IPS DF 6.9 (cell line): ENCODE measurements at regions not wholly inside any gene's neighbourhood (a gene's known extent, or its start where the extent isn't known, plus 50 kb on each side); places are given as distances from the start of the nearest gene placed in this dataset.

Experiments
- DNase-seq: peaks from one replicate; pipeline ENCODE4 v3.0.0-alpha.2; 2013; ENCODE audit warnings: low read depth, low spot score
- H3K27ac ChIP-seq: one replicate; pipeline ENCODE4 v1.5.1; 2013; ENCODE audit warnings: low read length, control low read depth
- H3K27me3 ChIP-seq: 2 replicates; pipeline ENCODE4 v1.6.1; 2013; ENCODE audit warnings: mild to moderate bottlenecking, low read length; ENCODE audit not compliant: control insufficient read depth, insufficient read depth
- H3K36me3 ChIP-seq: 2 replicates; pipeline ENCODE4 v1.6.1; 2013; ENCODE audit warnings: low read length; ENCODE audit not compliant: control insufficient read depth, insufficient read depth
- H3K4me1 ChIP-seq: 2 replicates; pipeline ENCODE4 v1.6.1; 2013; ENCODE audit warnings: low read length; ENCODE audit not compliant: control insufficient read depth, insufficient read depth
- H3K4me3 ChIP-seq: 2 replicates; pipeline ENCODE4 v1.5.1; 2013; ENCODE audit warnings: mild to moderate bottlenecking, low read length
- H3K9me3 ChIP-seq: 2 replicates; pipeline ENCODE4 v1.6.1; 2013; ENCODE audit warnings: low read length, inconsistent platforms; ENCODE audit not compliant: control insufficient read depth, insufficient read depth
- WGBS: extraction: QIAGEN DNeasy Blood & Tissue Kit; methylation state at CpG from one replicate; pipeline ENCODE4 v1.1.7; 2013; ENCODE audit warnings: mixed read lengths, missing lambda C conversion rate; ENCODE audit not compliant: insufficient read length, insufficient coverage; 5-methylcytosine and 5-hydroxymethylcytosine counted together

- H3K36me3 ChIP-seq: no peaks in the 10 kb centered on the region
- no peaks in the 10 kb centered on the region for H3K27me3 ChIP-seq
- no CpG with 5 or more reads among the region's 4 CpGs for WGBS
- no peaks in the 10 kb centered on the region for H3K9me3 ChIP-seq
- no peak overlapping the region for H3K4me3 ChIP-seq
- H3K27ac ChIP-seq: no peak overlapping the region
- DNase-seq: no peak
- no peaks in the 10 kb centered on the region for H3K4me1 ChIP-seq
Observed at GRCh38 chr9:21579247-21579671, 97.1 kb upstream of the IFNE start.

DNA sequence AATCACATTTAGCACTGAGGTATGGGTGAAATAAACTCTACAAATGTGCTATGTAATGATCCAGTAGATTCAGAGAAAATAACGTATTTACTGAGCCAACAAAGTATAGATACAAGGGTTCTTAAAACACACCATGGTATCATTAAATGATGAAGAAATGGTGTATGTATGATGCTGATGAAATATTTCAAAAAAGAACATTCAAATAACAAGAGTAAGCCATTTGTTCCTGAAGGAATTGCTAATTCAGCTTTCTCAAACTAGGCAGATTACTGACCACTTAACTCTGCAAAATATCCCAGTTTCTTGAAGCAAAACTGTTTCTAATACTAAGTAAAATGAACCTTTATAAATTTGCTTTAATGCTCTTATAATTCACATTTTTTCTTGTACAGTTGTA is 97.6 kb upstream of the IFNE start:
- Histone ChIP-seq H3K27ac (no peak overlapping the region), H3K4me1 (no peaks in the 10 kb centered on the region), H3K36me3 (no peaks in the 10 kb centered on the region), H3K27me3 (no peaks in the 10 kb centered on the region), H3K4me3 (no peak overlapping the region), H3K9me3 (no peaks in the 10 kb centered on the region)
- no CpG with 5 or more reads among the region's 1 CpG for WGBS
- DNase-seq: no peak

DNA sequence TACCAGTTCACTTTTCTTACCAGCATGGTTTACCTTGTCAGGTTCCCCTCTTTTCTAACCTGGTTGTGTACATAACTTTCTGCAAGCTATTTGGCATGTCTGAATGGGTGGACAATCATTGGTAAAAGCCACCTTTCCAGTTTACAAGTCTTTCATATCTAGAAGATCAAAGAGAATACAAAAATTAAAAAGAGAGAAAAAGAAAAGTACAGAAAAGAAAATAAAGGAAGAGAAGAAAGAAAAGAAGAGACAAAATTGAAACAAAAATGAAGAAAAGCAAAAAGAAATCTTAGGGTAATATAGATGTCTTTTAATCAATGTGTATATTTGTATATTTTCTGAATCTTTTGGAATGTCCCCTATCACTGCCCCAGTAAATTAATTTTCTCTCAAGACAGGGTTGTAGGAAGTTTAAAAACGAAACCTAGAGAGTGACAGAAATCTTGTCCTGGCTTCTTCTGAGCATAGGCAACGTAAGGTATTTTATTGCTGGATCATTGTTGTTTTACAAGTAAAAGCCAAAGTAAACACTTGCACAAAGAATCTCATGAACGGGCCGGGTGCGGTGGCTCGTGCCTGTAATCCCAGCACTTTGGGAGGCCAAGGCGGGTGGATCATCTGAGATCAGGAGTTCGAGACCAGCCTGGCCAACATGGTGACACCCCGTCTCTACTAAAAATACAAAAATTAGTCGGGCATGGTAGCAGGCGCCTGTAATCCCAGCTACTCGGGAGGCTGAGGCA is 98.7 kb upstream of the IFNE start:
- Histone ChIP-seq H3K4me1 (no peaks in the 10 kb centered on the region), H3K27me3 (no peaks in the 10 kb centered on the region), H3K4me3 (no peak overlapping the region), H3K9me3 (no peaks in the 10 kb centered on the region), H3K36me3 (no peaks in the 10 kb centered on the region), H3K27ac (no peak overlapping the region)
- no peak for DNase-seq
- WGBS: no CpG with 5 or more reads among the region's 12 CpGs

- no CpG with 5 or more reads among the region's 3 CpGs for WGBS
- Histone ChIP-seq H3K4me1 (no peaks in the 10 kb centered on the region), H3K36me3 (no peaks in the 10 kb centered on the region), H3K9me3 (no peaks in the 10 kb centered on the region), H3K27me3 (no peaks in the 10 kb centered on the region), H3K4me3 (no peak overlapping the region), H3K27ac (no peak overlapping the region)
- DNase-seq: no peak
Observed at GRCh38 chr9:21583628-21584377, 101.7 kb upstream of the IFNE start.

GRCh38 chr9:21584890-21585289 is 102.8 kb upstream of the IFNE start:
- Histone ChIP-seq H3K4me3 (no peak overlapping the region), H3K27ac (no peak overlapping the region), H3K27me3 (no peaks in the 10 kb centered on the region), H3K4me1 (no peaks in the 10 kb centered on the region), H3K36me3 (no peaks in the 10 kb centered on the region), H3K9me3 (no peaks in the 10 kb centered on the region)
- no peak for DNase-seq
- WGBS: no CpG with 5 or more reads among the region's 2 CpGs

DNA sequence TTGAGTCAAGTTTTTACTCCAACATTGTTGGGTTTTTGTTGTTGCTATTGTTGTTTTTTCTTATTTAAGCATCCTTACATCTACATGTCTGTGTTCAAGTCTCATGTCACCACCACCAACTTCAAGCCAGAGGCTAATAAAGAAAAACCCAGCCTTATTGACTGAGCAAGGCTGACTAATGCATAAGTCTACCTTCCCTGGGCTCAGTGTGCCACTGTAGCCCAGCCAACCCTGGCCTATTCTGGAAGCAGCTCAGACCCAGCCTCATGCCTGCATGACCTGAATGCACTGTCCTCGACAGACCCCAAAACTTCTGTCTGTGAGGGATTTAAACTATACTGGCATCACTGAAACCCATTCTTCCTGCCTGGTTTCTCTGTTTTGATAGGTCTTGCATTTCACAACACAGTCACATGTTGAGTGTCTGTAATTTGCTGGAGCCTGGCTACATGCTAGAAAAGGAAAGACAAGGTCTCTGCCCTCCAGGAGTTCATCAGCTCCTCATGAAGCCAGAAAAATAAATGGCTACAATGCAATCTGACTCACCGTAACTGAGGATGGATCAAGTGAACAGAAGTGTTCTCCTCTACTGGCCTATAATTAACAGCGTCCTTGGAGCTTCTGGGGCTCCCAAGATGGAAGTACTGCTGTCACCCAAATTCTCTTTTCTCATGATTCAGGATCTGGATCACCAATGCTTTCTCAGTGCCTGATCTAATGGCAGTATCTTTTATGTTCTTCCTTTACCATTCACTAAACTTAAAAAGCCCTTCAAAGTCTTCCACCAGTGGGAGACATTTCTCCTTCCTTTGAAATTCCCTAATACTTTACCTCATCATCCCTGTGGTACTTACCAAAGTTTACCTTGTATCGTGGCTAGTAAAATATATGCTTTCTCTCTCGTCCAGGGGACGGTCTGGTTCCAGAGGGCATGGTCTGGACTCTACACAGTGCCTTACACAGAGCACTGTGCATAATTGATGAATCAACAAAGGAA is 103.9 kb upstream of the IFNE start:
- no peaks in the 10 kb centered on the region for H3K36me3 ChIP-seq
- H3K27ac ChIP-seq: no peak overlapping the region
- no peak for DNase-seq
- H3K4me1 ChIP-seq: no peaks in the 10 kb centered on the region
- no peaks in the 10 kb centered on the region for H3K9me3 ChIP-seq
- no peaks in the 10 kb centered on the region for H3K27me3 ChIP-seq
- no peak overlapping the region for H3K4me3 ChIP-seq
- no CpG with 5 or more reads among the region's 6 CpGs for WGBS

GRCh38 chr9:21589344-21590056 is 107.4 kb upstream of the IFNE start:
- DNase-seq: no peak
- H3K4me1 ChIP-seq: no peaks in the 10 kb centered on the region
- no peak overlapping the region for H3K27ac ChIP-seq

DNA sequence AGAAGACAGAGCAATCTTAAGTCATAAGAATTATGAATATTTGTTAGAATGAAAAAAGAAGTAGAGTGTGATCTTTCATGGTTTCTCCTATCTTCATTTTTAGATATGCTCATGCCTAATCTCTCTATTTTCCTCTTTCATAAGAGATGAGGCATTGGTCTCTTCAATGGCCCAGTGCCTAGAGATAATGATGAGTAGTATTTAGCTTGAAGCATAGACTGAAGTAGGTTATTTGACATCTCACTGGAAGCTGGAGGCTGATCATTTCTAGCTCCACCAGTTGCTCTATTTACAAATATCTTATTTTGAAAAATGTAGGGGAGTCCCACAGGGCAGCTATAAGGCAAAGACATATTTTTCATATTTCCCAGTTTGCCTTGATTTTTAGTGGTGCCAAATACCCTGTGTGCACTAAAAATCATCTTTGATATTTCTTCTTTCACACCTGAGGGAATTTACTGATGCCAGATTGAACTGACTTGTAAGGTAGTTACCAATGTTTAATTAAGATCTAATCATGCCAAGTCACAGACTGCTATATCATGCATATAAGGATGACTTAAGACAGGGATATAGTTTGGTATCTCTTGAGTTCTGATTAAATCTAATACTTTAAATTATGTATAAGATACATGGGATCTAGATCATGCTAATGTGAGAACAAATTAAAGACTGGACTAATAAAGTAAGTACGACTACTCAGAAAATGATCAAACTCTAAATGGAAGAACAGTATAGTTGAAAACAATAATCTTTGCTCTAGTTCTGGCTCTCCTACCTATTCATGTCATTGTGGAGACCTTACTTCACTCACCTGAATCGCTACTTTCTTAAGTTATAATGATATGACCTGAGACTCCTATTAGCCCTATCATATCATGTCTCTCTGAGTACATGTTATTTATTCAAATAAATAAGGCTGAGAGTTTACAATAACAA is 108.2 kb upstream of the IFNE start:
- Histone ChIP-seq H3K27me3 (no peaks in the 10 kb centered on the region), H3K9me3 (no peaks in the 10 kb centered on the region), H3K4me3 (no peak overlapping the region), H3K36me3 (no peaks in the 10 kb centered on the region), H3K4me1 (no peaks in the 10 kb centered on the region), H3K27ac (no peak overlapping the region)
- no peak for DNase-seq
- no CpG with 5 or more reads among the region's 2 CpGs for WGBS

More at GRCh38 chr9:21589344-21590056, 107.4 kb upstream of the IFNE start:
- WGBS: no CpG with 5 or more reads among the region's 8 CpGs
- no peaks in the 10 kb centered on the region for H3K9me3 ChIP-seq
- H3K36me3 ChIP-seq: no peaks in the 10 kb centered on the region
- no peak overlapping the region for H3K4me3 ChIP-seq
- no peaks in the 10 kb centered on the region for H3K27me3 ChIP-seq
